AG04449 (cell line): ENCODE measurements at regions not wholly inside any gene's neighbourhood (a gene's known extent, or its start where the extent isn't known, plus 50 kb on each side); places are given as distances from the start of the nearest gene placed in this dataset.
"Not testable (repeated sequence)": the region's sequence is repeated elsewhere in the genome, so short reads cannot be mapped to it uniquely, and the experiment has no call there.

Experiments
- CTCF ChIA-PET: fragments of 350-600 bp; formaldehyde crosslinking; extraction: SDS; loops from one replicate; lab custom pipeline; 2021; ENCODE audit warnings: antibody characterized with exemption; lab: Yijun Ruan, JAX
- POLR2A ChIA-PET: fragments of 400-600, 350-600 bp; formaldehyde crosslinking; extraction: SDS; loops from one replicate; lab custom pipeline; 2020; ENCODE audit warnings: antibody characterized with exemption, inconsistent platforms; lab: Yijun Ruan, JAX
- DNase-seq: peaks from one replicate; pipeline ENCODE4 v3.0.0-alpha.2; 2010; ENCODE audit warnings: low read depth, low spot score
- H3K4me3 ChIP-seq: 2 replicates; pipeline ENCODE4 v1.5.1; 2011; ENCODE audit warnings: low read depth, mild to moderate bottlenecking, control low read depth, low read length
- TF ChIP-seq, protein P1 (sequence below): IDR thresholded peaks from one replicate; pipeline ENCODE4 v1.5.1; 2011; ENCODE audit warnings: mild to moderate bottlenecking, moderate library complexity, low read length, control low read depth, inconsistent platforms; ENCODE audit not compliant: insufficient read depth; ENCODE audit errors: missing control alignments

DNA sequence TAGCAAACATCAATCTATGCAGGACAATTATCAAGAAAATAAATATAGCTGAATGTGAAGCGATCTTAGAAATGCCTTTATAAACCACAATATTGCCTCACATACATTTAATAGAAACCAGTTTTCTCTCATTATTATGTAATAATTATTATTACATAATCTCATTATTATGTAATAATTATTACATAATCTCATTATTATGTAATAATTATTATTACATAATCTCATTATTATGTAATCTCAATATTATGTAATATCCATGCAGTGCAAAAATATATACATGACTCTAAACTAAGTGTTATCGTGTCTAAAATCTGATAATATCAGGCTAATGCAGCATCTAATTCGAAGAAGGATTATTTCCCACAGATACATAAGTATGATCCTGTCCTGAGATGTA is 563.9 kb upstream of the SEMA6A start:
- TF ChIP-seq, protein P1, sequence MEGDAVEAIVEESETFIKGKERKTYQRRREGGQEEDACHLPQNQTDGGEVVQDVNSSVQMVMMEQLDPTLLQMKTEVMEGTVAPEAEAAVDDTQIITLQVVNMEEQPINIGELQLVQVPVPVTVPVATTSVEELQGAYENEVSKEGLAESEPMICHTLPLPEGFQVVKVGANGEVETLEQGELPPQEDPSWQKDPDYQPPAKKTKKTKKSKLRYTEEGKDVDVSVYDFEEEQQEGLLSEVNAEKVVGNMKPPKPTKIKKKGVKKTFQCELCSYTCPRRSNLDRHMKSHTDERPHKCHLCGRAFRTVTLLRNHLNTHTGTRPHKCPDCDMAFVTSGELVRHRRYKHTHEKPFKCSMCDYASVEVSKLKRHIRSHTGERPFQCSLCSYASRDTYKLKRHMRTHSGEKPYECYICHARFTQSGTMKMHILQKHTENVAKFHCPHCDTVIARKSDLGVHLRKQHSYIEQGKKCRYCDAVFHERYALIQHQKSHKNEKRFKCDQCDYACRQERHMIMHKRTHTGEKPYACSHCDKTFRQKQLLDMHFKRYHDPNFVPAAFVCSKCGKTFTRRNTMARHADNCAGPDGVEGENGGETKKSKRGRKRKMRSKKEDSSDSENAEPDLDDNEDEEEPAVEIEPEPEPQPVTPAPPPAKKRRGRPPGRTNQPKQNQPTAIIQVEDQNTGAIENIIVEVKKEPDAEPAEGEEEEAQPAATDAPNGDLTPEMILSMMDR = no peak
- CTCF ChIA-PET = no interaction called here
- POLR2A ChIA-PET = no interaction called here
- no peak for DNase-seq
- no peak overlapping the region for H3K4me3 ChIP-seq

DNA sequence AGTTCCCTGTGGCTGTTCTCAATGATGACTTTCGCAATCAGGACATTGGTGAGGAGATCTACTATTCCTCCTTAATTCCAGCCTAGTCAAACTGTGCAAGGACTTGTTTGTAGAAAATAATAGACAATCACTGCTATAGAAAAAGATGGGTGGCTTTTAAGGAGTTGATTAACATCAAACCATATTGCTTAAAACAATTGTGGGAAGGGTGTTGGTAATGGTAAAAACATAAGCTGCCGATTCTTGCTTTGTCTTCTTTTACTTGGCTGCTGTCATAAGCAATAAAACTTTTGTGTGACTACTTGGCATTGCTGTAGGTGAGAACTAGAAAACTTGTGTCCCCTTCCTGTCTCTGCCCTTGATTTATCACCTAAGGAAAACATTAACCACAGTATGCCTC is 561.2 kb upstream of the SEMA6A start:
- no peak for DNase-seq
- ChIA-PET CTCF (no interaction called here), POLR2A (no interaction called here)
- TF ChIP-seq, protein P1 = no peak
- no peak overlapping the region for H3K4me3 ChIP-seq

DNA sequence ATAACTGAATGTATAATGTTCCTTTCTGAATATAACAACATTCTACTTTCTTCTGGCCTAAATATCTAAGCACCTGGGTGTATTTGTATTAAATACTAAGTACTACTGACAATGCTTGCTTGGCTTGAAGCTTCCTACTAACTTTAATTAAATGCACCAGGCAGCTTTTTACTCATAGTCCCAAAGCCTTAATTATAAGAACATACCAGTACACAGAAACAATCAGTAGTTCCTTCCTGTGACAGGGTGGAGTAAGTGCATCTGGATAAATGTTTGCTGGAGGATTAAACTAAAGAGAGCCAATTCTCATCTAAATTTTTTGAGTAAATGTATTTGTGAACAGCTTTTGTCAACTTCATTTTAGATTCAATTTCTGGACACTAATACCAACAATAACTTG is 558.6 kb upstream of the SEMA6A start:
- ChIA-PET CTCF (no interaction called here), POLR2A (no interaction called here)
- DNase-seq = no peak
- H3K4me3 ChIP-seq = no peak overlapping the region
- TF ChIP-seq, protein P1 = no peak

DNA sequence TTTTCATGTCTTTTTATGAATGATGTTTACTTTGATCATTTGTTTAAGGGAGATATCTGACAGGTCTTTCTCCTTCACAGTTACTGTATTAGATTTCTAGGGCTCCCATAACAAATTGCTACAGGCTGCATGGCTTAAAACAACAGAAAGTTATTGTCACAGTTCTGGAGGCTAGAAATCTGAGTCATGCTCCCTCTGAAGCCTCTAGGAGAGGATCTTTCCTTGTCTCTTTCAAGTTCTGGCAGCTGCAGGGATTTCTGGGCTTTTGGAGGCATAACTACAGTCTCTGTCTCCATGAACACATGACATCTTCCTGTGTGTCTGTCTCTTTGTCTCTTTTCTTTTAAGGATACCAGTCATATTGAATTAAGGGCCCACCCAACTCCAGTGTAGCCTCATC is 557.3 kb upstream of the SEMA6A start:
- TF ChIP-seq, protein P1 = no peak
- POLR2A ChIA-PET = no interaction called here
- no peak for DNase-seq
- CTCF ChIA-PET = no interaction called here
- H3K4me3 ChIP-seq = no peak overlapping the region

DNA sequence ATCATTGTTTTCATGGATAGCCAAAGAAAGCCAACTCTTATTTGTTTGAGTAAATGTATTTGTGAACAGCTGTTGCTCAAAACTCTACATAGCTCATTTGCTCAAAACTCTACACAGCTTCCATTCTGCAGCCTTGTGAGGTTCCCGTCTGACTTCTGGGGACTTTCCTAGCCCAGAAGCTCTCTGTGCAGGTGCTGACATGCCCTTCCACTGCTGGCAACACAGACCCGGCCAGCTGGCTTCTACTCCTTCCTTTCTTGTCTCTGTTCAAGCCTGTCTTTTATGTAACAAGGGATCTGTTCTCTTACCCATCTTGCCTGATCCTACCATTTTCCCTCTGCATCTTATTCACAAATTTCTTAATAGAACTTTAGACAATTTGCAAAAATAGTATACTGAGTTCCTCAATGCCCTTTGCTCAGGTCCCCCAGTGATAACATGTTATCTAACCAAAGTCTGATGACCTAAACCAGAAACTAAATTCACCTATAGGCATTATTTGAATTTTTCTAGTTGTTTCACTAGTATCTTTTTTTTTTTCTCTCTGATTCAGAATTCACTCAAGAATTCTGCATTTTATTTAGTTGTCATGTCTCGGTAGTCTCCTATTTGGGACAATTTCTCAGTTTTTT is 556.5 kb upstream of the SEMA6A start:
- ChIA-PET CTCF (no interaction called here), POLR2A (no interaction called here)
- TF ChIP-seq, protein P1 = no peak
- no peak overlapping the region for H3K4me3 ChIP-seq
- DNase-seq = no peak

DNA sequence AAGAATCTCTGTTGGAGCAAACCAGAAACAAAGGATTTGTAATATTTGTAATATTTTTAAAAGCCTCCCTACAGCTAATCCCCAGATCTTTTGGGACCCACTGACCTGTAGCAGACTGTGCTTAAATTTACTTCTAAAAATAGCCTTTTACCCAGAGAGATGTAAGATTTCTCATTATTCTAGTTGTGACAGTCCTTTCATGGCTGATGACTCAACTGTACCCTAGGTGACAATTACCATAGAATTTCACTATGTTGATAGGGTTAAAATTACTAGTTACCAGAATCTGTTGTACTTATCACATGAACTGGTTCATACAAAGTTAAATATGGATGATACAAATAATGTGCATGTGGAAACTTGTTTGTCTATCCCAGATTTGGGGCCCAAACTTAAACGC is 543.9 kb upstream of the SEMA6A start:
- CTCF ChIA-PET = no interaction called here
- no peak for DNase-seq
- H3K4me3 ChIP-seq = no peak overlapping the region
- POLR2A ChIA-PET = no interaction called here
- TF ChIP-seq, protein P1 = no peak

DNA sequence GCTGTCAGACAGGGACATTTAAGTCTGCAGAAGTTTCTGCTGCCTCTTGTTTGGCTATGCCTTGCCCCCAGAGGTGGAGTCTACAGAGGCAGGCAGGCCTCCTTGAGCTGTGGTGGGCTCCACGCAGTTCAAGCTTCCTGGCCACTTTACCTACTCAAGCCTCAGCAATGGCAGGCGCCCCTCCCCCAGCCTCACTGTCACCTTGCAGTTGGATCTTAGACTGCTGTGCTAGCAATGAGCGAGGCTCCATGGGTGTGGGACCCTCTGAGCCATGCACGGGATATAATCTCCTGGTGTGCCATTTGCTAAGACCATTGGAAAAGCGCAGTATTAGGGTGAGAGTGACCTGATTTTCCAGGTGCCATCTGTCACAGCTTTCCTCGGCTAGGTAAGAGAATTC is 542.7 kb upstream of the SEMA6A start:
- DNase-seq, CTCF ChIA-PET, H3K4me3 ChIP-seq, POLR2A ChIA-PET: not testable (repeated sequence)
